ENCODE measurements at regions not wholly inside any gene's neighbourhood (a gene's known extent, or its start where the extent isn't known, plus 50 kb on each side); places are given as distances from the start of the nearest gene placed in this dataset.

- no peak for DNase-seq (ENCODE audit: low read depth)
Observed at GRCh38 chr21:19244502-19245187, 841.1 kb upstream of the TMPRSS15 start.

DNA sequence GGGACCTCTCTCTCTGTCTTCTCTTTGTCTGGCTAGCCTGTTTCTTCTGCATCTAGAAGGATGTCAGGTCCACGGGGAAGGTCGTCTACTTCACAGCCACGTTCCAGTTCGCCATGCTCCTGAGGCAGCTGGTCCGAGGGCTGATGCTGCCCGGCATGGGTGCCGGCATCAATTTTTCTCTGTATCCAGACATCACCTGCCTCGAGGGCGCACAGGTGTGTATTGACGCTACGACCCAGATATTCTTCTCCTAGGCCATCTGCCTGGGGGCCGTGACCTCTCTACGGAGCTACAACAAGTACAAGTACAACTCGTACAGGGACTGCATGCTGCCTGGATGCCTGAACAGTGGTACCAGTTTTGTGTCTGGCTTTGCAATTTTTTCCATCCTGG lies 841.6 kb upstream of the TMPRSS15 start:
- no peak for DNase-seq (ENCODE audit: low read depth)

DNA sequence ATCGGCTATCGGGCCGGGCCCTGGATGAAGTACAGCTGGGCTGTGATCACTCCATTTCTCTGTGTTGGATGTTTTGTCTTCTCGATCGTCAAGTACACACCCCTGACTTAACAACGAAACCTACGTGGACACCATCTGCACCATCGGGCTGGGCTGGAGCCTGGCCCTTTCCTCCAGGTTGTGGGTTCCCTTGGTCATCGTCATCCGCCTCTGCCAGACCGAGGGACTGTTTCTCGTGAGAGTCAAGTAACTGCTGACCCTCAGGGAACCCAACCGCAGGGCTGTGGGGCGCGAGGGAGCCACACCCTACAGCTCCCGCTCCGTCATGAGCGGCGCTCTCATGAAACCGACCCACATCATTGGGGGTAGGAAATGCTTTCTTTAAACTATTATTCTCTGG lies 842.4 kb upstream of the TMPRSS15 start:
- DNase-seq (ENCODE audit: low read depth): no peak

DNA sequence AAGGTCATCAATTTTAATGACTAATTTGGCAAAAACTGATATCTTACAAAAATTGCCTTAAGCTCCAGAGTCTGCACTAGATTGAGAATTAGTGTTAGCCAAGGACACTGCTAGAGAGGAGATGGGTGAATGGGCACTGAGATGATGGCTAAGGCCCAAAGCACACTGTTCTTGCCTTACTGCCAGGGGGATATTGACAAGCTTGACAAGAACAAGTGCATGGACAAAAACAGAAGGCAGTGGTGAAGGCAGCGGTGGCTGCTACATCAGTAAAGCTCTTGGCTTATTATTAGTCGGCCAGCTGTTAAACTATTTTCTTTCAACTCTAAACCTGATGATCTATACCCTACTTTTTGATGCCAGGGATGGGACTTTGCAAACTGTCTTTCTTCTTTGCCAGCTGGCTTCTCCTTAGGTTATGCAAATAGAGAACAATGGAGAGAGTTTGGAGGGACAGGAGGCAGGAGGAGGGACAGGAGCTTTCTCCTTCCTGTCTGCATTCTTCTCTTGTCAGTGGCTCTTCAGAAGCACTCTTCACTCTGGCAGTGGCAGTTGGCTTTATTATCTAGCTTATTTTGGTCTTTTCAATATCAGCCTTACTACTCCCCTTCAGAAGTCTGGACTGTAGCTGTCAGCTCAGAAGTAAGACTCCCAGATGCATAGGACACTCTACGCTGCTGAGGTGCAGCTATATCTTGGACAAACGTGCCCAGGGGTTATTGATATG lies 853.5 kb upstream of the TMPRSS15 start:
- no peak for DNase-seq (ENCODE audit: low read depth)

DNA sequence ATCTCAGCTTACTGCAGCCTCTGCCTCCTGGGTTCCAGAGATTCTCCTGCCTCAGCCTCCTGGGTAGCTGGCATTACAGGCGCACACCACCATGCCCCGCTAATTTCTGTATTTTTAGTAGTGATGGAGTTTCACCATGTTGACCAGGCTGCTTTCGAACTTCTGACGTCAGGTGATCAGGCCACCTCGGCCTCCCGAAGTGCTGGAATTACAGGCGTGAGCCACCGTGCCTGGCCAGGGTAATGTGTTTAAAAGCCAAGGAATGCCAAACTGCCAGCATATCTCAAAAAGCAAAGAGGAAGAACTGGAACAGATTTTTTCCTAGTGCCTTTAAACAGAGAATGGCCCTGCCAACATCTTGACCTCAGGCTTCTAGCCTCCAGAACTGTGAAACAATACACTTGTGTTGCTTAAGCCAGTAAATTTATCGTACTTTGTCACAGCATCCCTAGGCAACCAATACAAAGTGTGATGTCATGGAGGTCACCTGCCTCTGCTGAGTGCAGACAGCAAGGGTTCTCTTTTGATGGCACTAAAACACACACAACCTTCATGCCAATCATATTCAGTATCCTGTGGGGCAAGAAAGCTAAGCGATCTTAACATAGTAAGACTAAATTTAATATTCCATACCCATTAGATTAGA lies 858.3 kb upstream of the TMPRSS15 start:
- DNase-seq (ENCODE audit: low read depth): no peak

DNA sequence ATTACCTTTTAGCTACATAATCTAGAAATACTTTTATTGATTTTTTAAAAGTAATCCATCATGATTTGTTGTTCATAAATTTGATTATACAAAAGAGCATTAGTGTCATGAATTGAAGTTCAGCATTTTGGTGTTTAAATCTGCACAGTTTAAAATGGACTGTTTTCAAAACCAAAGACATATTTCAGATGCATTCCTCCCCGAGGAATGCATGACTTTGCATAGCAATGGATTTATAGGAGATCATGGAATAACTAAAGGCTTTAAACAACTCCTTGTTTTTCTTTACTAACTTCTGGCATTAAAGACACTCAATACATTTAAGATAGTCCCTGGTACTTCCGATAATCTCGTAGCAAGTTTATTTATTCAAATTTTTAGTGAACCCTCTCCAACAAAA lies 863.1 kb upstream of the TMPRSS15 start:
- no peak for DNase-seq (ENCODE audit: low read depth)

DNA sequence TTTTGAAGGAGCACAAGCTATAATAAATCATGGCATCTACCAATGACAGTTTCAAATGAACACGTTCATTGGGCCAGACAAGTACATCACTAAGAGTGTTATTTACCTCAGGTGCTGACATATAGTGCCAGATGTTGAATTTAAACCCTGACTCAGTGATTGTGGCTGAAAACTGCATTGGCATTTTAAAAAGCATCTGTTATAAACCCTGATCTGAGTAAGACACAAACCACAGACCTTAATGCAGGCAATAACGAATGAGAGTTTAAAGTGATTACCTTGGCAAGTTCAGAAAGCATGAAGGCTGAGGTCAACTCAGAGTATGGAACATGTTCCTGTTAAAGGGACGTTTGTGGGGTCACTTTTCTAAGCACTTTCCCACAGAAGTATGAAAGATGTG lies 865.1 kb upstream of the TMPRSS15 start:
- DNase-seq (ENCODE audit: low read depth): no peak

GRCh38 chr21:19275065-19275464 lies 871.5 kb upstream of the TMPRSS15 start:
- no peak for DNase-seq (ENCODE audit: low read depth)

GRCh38 chr21:19276665-19277064 lies 873.1 kb upstream of the TMPRSS15 start:
- DNase-seq (ENCODE audit: low read depth): no peak

- no peak for DNase-seq (ENCODE audit: low read depth)
Observed at GRCh38 chr21:19286876-19287275, 883.3 kb upstream of the TMPRSS15 start.

GRCh38 chr21:19290328-19290727 lies 886.7 kb upstream of the TMPRSS15 start:
- DNase-seq (ENCODE audit: low read depth): no peak

DNA sequence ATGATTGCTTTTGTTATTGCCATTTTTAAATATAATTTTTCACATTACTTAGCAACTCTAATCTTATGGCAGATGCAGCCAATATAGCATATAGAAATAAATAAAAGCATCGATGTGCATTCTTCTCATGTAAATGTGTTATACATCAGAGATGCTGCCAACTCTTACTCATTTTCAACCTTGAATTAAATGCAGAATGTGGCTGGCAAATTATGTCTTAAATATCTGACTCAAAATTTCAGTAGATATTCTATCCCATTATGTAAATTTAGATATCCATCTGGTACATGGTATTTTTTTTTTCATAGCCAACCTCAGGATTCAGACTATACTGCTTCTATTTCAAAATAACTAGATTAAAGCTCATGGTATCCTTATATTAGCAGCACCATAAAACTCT lies 916.7 kb upstream of the TMPRSS15 start:
- DNase-seq (ENCODE audit: low read depth): no peak

DNA sequence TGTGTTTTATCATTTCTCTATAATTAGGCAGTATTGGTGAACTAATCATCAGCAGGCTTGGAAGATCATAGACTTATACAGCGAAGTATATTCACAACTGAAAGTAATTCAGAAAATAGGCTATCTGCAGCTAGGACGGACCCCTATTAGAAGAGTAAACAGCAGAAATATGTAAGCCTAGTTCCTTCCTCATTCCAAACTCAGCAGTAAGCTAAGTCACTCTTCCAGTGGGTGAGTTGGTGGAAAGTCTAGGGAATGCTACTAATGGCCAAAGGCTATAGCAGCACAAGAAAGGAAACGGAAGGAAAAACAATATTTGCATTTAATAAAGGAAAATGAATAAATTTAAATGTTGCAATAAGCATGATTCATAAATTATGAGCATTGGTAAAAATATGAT lies 918.1 kb upstream of the TMPRSS15 start:
- DNase-seq (ENCODE audit: low read depth): no peak

- DNase-seq (ENCODE audit: low read depth): no peak
Observed at GRCh38 chr21:19322360-19322759, 918.8 kb upstream of the TMPRSS15 start.

DNA sequence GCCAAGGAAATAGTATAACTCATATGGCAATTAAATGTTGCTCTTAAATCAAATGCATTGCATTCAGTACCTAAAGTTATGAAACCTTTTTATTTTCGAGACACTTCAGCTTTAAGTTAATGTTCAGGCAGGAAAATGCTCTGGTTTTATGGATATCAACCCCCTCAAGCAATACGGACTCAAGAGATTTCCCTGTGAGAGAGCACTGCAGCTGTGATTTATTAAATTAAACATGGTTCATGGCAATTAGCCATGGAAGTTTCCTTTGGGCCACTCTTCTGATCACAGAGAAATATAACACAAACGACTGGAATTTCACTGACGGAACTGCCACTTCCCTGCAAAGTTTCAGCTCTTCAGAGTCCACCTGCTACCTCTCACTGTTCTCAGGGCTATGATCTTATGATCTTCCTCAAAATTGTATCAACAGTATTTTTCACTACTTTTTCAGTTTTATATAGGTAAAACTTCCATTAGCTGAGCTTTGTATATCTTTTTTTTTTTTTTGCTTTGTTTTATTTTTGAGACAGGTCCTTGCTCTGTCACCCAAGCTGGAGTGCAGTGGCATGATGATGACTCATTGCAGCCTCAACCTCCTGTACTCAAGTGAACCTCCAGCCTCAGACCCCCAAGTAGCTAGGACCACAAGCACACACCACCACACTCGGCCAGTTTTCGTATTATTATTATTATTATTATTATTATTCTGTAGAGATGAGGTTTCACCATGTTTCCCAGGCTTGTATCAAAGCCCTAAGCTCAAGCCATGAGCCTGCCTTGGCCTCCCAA lies 923.1 kb upstream of the TMPRSS15 start:
- no peak for DNase-seq (ENCODE audit: low read depth)

- DNase-seq (ENCODE audit: low read depth): no peak
Observed at GRCh38 chr21:19328954-19329353, 925.4 kb upstream of the TMPRSS15 start.

GRCh38 chr21:19340303-19340702 lies 936.7 kb upstream of the TMPRSS15 start:
- DNase-seq (ENCODE audit: low read depth): no peak

GRCh38 chr21:19340954-19341353 lies 937.4 kb upstream of the TMPRSS15 start:
- DNase-seq (ENCODE audit: low read depth): no peak

- no peak for DNase-seq (ENCODE audit: low read depth)
Observed at GRCh38 chr21:19343711-19344110, 940.1 kb upstream of the TMPRSS15 start.

GRCh38 chr21:19350286-19350685 lies 946.7 kb upstream of the TMPRSS15 start:
- DNase-seq (ENCODE audit: low read depth): no peak

- DNase-seq (ENCODE audit: low read depth): no peak
Observed at GRCh38 chr21:19353256-19353655, 949.7 kb upstream of the TMPRSS15 start.

- DNase-seq (ENCODE audit: low read depth): no peak
Observed at GRCh38 chr21:19368944-19369343, 965.4 kb upstream of the TMPRSS15 start.

- DNase-seq (ENCODE audit: low read depth): no peak
Observed at GRCh38 chr21:19392390-19392789, 988.8 kb upstream of the TMPRSS15 start.
